ENCODE measurements at regions not wholly inside any gene's neighbourhood (a gene's known extent, or its start where the extent isn't known, plus 50 kb on each side); places are given as distances from the start of the nearest gene placed in this dataset.

DNA sequence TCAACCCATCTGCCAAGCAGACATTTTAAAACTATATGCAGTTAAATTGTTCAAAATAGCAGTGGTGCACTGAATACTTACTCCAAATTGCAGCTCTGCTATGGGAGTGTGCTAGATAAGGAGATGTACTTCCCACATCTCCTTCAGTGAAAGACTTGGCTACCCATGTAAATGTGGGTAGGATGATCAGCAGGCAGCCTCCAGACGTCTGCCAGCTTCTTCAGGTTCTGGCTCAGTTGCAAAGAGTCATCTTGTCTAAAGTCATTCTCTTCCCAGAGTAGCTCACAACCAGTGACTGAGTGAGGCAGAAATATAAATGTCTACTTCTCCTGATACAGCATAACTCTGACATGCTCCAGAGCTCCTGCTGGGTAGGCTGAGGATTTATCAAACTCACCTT lies 1050.0 kb upstream of the CDH10 start:
- TF ChIP-seq, protein P1, sequence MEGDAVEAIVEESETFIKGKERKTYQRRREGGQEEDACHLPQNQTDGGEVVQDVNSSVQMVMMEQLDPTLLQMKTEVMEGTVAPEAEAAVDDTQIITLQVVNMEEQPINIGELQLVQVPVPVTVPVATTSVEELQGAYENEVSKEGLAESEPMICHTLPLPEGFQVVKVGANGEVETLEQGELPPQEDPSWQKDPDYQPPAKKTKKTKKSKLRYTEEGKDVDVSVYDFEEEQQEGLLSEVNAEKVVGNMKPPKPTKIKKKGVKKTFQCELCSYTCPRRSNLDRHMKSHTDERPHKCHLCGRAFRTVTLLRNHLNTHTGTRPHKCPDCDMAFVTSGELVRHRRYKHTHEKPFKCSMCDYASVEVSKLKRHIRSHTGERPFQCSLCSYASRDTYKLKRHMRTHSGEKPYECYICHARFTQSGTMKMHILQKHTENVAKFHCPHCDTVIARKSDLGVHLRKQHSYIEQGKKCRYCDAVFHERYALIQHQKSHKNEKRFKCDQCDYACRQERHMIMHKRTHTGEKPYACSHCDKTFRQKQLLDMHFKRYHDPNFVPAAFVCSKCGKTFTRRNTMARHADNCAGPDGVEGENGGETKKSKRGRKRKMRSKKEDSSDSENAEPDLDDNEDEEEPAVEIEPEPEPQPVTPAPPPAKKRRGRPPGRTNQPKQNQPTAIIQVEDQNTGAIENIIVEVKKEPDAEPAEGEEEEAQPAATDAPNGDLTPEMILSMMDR (conservative IDR thresholded peaks at IDR 0.05; ENCODE audit: low read length): no peak
- TF ChIP-seq EZH2phosphoT487 (IDR thresholded peaks at IDR 0.05; ENCODE audit: borderline replicate concordance, low read depth, low read length): no peak

Measured in OCI-LY7 (cell line).